ENCODE measurements at regions not wholly inside any gene's neighbourhood (a gene's known extent, or its start where the extent isn't known, plus 50 kb on each side); places are given as distances from the start of the nearest gene placed in this dataset.

DNA sequence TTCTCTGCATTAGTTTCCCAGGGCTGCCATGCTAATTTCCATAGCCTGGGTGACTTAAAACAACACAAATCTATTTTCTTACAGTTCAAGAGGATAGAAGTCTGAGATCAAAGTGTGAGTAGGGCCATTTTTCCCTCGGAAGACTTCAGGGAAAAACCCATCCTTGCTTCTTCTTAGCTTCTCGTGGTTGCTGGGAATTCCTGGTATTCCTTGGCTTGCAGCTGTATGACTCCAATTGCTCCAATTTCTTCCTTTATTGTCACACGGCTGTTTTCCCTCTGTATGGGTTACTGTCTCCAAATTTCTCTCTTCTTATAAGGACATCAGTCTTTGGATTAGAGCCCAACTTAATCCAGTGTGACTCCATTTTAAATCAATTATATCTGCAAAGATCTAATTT lies 128.4 kb upstream of the JAG1 start:
- DNase-seq = no peak

DNA sequence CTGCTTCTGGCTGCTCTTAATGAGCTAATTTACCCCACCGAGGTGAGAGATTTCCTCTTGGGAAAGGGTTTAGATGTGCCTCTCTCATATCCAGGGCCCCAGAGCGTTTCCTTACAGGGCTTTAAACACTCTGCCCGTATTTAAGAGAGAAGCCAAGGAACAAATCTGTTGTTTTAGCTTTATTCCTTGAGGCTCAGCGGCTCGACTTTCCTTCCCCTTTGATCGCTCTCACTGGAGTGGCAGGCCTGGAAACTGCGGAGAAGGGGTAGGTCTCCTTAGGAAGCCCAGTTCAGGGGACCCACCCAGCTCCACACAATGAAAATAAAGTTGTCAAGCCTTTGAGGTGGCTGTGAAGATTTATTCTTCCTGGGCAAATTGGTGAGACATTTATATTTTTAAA lies 132.0 kb upstream of the JAG1 start:
- no peak for DNase-seq

DNA sequence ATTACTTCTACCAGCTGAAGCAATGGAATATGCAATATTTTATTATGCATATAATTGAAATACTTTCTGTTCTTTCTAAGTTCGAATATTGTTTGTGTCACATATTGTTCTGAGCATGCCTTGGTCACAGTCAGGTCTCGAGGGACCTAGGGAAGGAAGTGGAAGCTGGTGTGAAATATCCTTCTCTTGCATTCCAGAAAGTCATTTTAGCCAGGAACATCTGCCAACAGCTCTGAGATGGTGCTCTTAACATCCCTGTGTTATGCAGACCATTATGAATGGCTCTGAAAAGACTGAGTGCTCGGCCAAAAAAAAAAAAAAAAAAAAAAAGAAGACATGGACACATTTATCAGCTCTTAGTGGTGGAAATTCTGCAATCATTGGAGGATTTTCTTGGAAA lies 132.7 kb upstream of the JAG1 start:
- no peak for DNase-seq

DNA sequence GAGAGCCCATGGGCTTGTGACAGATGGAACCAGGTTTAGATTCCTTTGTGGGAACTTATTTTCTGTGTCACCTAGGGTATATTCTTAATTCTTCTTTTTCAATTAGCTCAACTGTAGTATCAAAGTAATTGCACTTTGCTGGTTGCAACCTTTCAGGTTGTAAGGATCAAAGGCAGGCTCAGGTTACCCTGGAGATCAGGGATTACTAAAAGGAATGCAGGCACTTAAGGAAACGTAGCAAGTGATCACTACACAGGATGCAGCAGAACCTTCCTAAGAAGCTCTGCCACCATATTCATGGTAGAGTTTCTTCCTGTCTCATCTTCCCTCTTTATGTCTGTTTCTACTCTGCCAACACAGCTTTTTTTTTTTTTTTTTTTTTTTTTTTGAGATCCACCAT lies 133.2 kb upstream of the JAG1 start:
- no peak for DNase-seq

DNA sequence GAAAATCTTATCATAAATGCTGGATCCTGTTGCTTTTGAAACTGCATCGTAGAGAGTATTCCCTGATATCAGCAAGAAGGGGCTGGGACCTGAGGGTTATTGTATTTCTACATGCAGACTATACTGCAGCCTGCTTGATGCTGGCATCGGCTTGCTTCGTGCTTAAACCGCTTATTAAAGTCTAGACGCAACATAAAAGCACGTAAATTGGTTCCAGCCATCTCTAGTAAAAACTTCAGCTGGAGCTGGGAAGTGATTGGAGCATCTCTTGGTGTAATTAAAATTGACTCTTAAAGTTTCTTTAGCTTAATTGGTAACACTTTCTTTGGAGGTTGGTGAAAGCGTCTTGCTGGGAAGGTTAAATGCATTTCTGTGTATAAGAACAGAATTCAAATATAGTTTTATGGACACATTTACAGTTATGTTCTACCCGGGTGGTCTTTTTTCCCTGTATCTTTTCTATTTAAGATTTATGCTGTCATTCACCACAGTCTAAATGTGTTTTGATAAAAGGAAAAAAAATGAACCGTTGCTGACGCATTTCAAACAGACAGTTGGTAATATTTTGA lies 139.0 kb upstream of the JAG1 start:
- DNase-seq = no peak

DNA sequence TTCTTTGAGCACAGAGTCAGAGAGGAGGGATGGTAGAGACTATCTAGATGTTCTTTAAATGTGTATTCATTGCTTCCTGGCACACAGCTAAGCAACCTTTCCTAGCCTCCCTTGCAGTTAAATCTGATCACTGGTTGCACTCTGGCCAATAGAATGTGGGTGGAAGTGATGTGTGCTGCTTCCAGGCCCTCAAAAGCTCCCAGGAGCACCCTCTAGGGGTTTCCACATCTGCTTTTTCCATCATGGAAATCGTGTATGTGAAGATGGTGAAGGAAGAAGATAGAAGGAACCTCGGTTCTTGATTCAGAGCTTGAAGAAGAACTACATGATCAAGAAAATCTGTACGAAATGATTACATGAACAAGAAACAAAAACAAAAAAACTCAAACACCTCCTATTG lies 149.8 kb upstream of the JAG1 start:
- no peak for DNase-seq

DNA sequence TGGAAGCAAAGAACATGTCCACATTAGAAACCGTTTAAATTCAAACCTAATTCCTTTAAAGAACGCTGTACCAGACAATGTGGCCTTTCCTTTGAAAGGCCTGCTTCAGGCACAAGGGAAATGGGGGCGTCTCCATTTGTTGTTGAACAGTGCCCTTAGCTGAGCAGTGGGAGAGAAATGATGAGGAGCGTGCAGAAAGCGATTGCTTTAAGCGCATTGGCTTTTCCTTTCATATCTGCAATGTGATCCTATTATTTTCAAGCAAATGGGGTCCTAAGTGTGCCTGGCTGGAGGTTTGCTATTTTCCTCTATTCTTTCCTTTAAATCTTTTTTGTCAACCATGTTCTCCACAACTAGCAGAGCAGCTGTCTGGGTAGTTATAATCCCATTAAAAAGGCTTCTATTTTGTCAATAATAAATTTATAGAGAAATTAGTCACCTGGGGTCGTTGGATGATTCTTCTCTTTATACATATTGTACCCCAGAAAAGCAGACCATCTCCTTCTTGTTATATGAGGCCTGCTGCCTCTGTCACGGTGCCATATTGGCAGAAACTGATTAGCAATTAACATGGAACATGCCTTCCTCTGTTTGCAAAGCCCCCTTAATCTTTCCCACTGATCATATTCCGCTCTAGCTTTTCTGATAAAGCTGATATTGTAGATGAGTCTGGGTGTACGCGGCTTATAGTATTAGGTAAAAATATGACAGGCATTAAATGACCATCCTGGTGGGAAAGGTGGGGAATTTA lies 151.1 kb upstream of the JAG1 start:
- no peak for DNase-seq

DNA sequence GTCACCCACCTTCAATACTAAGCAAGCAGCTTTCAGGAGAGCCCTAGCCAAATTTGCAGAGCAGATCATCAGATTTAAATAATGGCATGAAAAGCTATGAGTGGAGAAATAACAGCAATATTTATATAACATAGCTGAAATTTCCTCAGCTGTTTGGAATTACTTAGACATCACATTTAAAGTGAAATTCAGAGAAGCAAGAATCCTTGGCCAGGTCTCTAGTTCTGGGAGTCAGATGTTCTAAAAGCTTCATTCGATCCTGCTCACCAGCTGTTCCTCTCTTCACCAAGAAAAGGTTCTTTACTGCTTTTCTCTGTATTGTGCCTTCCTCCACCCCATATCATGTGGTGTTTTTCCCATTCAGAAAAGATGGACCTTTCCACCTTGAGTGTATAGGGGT lies 152.3 kb upstream of the JAG1 start:
- peak in 4 of 58 donors; percentile 8 to 51 (median 24) for DNase-seq

DNA sequence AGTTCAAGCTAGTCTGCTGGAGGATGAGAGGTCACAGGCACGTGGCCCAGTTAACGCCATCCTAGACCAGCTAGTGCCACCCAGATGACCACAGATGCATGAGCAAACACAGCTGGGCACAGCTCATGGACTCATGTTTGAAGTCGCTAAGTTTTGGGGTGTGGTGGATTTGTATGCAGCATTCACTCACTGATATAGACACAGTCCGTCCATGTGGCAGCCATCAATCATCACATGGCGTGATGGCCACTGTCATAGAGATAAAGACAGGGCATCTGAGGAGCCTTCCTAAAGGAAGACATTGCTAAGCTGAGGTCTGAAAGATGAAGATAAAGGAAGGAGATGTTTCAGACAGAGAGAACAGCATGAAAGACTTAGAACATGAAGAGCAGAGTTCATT lies 154.4 kb upstream of the JAG1 start:
- DNase-seq = no peak

DNA sequence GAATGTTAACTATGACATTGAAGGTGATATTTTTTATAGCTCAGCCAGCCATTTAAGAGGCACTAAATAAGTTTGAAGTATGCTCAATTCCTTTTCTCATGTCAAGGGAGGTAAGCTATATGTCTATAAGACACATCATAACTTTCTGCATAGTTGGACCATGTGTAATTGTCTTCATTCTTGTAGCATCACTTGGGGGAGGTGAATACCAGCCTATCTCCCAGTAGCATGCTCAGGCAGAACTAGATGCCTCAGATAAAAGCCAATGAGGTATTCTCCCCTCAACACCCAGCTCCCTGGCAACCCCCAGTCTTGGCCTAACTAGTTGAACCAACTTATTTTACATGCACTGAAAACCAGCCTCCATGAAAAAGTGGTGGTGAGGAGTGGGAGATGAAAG lies 158.3 kb upstream of the JAG1 start:
- DNase-seq = no peak

DNA sequence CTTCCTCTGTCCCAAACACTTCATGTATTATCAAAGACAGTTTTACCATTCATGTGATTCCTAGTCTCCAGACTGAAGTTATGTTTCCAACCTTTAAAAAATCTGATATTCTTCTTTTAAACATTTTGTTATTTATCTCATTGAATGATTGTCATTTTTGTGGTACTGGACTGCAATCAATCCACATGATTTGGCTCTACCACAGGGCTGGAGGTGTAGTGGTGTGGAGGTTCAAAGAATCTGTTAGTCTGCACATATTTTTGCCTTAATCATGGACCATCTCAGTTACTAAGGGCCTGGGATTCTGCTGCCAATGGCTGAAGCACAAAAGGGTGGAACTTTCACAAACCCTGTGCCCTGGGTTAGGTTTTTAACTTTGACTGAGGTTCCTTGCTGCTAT lies 164.1 kb upstream of the JAG1 start:
- DNase-seq = no peak

DNA sequence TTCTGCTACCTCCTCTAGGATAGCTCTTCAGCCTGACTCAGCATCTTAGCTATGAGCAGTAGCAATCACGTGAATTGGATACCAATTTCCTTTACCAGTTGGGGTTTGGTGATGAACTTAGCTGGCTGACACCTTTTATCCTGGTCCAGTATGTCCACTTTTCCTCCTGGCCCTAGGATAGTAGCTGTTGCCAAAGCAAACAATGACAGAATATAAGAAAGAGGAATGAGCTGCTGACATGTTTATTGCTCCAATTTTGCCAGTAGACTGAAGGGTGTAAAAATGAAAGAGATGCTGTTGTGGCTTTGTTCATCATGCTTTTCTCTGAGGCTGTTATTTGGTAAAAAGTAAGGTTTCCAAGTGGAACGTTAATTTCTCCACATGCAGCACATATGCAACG lies 168.3 kb upstream of the JAG1 start:
- DNase-seq = no peak

DNA sequence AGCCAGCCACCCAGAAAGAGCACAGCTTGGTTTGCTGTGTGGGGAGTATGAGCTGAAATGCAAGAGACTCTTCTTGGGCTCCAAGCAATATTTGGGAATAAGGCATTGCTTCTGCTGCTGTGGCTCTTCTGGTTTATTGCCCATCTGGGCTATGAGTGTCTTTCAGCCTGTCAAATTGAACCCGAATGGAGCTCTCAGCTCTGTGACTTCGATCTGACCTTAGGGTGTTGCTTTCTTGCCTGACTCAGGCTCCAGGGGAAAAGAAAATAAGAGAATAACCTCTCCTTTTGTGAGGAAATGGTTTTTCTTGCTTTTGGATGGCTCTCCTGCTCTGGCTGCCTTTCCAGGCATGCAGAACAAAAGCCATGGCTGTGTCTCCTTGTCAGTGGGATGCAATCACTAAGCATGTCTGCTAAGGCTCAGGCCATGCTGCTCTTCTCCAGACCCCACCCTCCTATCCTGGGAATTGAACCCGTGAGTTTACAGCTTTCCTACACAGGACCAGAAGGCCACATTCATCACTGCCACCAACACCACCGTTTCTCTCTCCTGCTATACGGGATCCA lies 169.4 kb upstream of the JAG1 start:
- no peak for DNase-seq

DNA sequence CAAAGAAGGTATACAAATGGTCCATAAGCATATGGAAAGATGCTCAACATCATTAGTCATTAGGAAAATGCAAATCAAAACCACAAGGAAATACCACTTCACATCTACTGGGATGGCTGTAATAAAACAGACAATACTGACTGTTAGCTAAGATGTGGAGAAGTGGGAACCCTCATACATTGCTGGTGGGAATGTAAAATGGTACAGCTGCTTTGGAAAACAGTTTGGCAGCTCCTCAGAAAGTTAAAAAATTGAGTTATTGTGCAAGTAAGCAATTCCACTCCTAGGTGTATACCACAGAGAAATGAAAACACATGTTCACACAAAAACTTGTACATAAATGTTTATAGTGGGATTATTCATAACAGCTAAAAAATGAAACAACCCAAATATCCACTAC lies 173.0 kb upstream of the JAG1 start:
- no peak for DNase-seq

DNA sequence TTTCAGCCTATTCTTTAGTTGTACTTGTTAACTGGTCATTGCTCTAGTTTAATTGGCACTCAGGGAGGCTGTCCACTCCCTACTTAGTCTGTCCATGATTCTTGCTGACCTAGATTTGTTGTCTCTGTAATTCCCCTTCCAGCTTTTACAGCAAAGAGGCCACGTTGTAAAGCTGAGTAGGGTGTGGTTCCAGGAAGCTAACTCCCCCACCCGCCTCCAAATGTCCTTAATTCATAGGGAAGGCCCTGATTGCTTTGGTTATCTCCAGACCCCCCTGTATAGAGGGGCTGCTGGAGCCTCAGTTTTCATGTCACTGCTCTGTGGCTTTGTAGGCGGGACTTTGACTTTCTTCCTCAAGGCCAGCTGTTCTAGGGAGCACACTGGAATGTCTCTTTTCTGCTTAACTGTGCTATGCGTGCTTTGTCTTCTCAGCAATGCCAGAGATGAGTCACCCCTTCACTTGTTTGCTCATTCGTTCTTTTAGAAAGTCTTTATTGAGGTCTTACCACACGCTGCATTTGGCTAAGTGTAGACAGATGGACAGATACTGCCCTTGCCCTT lies 175.1 kb upstream of the JAG1 start:
- DNase-seq = no peak

DNA sequence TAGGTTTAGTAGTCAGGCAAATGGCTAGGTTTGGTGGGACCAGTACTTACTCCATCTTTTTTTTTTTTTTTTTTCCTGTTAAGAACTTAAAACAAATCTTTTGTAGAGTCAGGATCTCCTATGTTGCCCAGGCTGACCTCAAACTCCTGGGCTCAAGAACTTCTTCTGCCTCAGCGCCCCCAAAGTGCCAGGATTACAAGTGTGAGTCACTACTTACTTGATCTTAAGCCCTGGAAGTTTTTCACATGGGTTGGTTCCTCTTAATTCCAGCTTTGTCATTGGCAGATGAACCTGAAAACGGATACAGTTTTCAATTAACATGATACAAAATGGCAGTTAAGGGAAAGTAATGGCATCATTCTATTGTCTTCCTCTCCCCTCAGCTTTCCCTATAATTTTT lies 179.4 kb upstream of the JAG1 start:
- DNase-seq = no peak

DNA sequence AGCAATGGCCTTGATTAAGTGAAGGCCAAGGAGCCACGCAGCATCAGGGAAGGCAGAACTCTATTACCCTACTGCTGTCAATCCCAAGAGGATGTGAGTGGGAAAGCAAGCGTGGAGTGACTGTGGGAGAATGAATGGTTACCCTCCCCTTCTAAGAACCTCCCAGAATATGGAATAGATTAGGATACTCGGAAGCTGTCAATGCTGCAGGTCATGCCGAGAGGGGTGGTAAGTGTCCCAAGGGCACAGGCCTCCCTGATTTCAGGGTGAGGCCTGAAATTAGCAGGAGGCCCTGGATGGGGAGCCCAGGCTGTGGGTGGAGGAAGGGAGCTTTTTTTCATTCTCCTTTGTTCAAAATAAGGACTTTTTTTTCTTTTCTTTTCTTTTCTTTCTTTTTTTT lies 179.9 kb upstream of the JAG1 start:
- DNase-seq = no peak

DNA sequence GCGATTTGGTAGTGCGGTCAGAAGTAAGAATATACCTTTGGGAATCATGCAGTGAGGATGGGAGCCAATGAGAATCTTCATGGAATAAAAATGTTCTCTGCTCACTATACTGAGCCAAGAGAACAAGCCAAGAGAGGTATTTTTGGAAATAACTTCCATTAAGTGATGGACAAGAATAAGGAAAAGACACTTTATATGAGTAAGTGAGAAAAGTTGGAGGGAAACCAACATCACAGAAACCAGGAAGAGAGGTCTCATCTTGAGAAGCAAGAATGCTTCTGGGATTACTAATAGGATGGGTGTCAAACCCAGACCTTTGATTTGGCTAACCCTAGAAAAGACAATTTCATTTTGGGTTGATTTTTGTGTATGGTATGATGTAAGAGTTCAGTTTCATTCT lies 181.2 kb upstream of the JAG1 start:
- no peak for DNase-seq

DNA sequence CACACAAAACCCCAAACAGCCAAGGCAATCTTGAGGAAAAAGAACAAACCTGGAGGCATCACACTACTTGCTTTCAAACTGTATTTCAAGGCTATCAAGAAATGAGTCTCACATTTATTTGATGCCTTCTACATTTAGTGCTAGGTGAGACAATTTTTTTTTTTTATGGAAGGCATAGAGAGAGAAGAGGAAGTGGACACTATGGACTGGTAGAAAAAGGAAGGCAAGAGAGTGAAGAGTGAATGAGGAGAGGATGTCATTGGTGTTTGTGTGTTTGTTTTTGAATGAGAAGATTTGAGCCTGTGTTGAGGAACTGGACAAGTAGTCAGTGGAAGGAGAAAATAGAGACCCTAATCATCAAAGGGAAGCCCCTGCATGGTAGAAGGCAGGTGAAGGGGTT lies 182.0 kb upstream of the JAG1 start:
- no peak for DNase-seq

DNA sequence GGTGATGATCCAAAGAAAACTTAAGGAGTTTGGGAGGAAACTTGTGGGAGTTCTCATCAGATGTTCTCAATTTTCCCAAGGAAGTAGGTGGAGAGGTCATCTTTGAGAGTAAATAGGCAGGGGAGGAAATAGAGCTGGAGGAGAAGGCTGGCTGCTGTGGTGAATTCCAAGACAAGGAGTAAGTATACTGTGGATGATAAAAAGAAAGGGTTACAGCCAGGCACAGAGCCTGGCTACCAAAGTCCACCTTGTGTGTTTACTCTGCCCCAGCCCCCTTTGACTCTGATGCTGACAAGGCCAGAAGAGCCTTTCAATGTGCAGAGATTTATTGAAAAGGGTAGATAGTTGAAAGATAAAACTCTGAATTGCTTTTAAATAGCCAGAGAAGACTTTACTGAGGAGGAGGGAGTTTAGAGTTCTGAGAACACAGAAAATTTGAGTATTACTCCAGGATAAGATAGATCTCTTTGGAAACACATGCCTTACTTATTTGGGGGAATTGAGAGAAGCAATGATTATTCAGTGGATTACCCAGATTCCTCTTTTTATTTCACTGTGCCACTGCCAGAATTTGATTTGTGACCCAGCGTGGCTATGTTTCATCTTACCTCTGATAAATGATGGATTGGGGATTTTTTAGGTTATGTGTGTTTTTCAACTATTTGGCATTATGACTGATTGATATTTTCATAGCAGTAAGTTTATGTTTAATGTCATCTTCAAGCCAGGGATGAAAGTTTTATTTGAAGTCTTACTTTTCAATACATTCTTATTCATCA lies 182.6 kb upstream of the JAG1 start:
- no peak for DNase-seq

DNA sequence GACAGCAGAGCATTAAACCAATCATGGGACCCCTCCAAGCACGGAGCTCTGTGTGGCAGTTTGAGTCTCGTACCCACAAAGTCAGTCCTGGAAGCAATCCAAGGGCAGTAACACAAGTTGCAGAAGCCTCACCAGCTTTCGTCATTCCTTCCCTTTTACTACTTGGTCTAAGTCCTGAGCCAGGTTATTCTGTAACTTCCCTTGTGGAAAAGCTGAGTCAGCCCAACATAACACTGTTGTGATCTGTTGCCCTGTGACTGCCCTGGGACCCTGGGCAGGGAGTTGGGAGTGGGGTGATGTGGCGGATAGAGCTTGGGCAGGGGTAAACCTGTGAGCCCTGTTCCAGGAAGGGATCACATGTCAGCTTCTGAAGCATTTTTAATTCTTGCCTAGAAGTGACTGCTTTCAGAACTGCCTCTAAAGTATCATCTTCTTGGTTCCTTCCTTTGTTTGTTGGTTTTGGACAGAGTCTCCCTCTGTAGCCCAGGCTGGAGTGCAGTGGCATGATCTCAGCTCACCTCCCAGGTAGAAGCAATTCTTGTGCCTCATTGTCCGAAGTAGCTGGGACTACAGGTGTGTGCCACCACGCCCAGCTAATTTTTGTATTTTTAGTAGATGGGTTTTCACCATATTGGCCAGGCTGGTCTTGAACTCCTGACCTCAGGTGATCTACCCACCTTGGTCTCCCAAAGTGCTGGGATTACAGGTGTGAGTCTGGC lies 183.7 kb upstream of the JAG1 start:
- peak in 17 of 58 donors; percentile 0 to 44 (median 4) for DNase-seq
